HG03575 (cell line): ENCODE measurements at regions not wholly inside any gene's neighbourhood (a gene's known extent, or its start where the extent isn't known, plus 50 kb on each side); places are given as distances from the start of the nearest gene placed in this dataset.

ENCODE experiments used
- ATAC-seq: cut with Tn5 transposase; IDR thresholded peaks from one replicate; pipeline ENCODE4 v1.9.1; 2021; ENCODE audit not compliant: unreplicated experiment, insufficient number of reproducible peaks, low FRiP score; ENCODE audit errors: extremely low read depth

DNA sequence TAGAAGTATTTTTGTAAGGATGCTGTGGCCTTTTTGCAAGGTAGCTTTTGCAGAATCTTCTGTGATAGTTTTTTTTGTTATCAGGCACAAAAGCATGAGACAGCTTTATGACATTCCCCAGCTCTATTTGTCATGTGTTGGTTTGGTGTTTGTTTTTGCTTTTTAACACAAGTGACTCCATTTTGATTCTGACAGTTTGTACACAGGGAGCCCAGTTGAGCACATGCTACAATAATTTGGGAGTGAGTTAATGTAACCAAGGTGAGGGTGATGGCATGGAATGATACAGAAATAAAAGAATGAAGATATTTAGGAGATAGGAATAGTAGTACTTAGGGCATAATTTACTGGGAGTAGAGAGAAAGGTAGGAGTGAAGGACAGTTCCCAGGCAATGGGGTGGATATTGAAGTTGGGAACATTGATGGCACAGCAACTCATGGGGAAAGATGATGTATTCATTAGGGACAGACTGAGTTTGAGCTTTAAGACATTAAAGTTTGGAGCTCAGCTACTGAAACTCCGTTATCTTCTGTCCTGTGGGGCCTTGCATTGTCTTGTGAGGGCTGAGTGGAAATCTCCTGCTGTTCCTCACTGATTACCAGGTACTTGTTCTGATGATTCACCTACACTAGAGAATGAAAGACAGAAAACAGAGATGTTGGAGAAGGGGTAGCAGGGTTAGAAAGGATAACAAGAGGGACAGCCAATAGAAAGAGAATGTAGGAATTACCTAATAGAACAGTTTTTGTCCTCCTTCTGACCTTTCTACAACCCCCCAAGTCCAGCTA lies 88.3 kb upstream of the CCDC112 start:
- ATAC-seq: no peak

DNA sequence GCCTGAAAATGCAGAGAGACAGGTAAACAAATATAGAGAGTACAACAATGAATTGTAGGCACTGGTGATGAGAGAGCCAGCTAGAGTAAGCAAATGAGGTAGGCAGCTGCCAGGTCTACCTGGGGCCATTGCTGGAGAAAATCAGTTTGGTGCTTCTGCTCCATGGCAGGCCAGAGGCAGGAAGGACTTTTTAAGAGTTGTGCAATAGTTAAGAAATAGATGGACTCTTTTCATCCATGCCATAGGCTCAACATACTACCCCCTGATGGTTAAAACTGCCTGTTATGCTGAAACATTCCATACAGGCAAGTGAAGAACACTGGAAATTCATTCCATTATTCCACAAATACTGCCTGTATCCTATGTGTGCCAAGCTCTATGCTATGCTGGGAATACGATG lies 86.5 kb upstream of the CCDC112 start:
- no peak for ATAC-seq

DNA sequence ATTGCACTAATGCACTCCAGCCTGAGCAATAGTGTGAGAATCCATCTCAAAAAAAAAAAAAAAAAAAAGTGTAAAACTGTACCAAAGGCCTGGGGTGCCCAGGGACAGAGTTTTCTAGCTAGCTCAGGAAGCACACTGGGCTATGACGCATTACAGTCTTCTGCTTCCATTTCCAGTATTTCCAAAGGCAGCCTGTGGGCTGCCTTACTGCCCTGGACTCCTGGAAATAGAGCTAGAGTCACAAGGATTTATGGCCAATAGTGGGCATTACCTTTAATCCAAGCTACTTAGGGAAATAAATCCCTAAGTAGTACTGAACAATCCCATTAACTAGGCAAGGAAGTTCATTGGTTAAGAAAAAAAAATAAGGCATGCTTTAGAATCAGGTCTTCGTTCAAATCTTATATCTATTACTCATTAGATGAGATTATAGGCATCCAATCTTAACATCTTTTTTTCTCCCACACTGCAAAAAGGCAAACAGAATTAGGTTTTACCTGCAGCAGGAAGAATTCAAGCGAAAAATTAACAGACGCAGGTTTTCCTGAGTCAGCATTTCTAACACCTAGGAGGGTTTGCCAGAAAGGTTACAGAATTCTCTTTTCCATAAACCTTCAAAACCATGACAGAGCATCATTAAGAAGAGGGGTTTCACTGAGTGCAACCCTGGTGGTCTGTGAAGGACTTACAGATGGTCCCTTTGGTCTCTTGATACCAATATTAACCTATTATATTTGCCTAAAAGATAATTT lies 85.6 kb upstream of the CCDC112 start:
- no peak for ATAC-seq

DNA sequence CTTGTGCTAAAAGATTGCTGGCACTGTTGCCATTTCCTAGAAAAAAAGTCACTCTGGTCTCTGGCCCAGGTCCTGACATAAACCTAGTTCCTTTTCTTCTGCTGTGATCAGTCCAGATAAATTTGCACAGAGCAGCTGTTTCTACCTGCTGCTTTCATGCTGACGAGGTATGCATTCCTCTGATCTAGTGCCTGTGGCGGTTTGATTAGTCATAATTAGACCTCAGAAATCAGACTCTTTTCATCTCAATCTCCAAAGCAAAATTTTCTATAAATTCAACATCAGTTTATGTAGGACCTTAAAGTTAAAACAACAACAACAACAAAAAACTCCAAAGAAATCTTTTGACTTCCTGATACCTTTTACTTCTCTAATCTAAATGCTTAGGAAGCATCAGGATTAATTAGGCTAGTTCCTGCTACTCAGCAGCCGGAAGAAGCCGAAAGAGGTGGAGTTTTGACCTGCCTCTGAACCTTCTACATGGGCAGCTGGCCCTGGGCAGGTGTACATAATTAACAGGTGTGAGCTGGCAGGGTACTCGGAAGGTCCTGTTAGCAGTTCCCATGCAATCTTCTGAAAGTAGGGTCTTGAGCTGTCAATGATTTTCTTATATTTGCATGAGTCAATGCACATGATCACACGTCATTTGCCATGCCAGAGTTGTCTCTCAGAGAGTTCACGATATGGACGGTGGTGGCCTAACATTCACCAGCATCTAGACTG lies 83.3 kb upstream of the CCDC112 start:
- ATAC-seq: peak; percentile 30

DNA sequence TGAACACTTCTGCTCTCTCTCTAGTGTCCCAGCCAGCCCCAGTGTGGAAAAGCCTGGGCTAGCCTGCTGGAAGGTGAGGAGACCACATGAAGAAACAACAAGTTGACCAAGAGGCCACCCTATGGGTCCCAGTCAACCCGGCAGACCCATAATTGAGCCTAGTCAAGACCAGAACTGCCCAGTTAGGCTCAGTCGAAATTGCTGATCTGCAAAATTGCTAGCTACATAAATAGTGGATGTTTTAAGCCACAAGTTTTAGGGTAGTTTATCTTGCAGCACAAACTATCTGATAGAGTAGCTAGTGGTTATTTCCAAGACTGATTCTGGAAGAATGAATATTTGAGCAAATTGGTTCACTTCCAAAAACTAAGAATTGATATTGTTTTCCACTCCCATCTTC lies 82.3 kb upstream of the CCDC112 start:
- no peak for ATAC-seq

DNA sequence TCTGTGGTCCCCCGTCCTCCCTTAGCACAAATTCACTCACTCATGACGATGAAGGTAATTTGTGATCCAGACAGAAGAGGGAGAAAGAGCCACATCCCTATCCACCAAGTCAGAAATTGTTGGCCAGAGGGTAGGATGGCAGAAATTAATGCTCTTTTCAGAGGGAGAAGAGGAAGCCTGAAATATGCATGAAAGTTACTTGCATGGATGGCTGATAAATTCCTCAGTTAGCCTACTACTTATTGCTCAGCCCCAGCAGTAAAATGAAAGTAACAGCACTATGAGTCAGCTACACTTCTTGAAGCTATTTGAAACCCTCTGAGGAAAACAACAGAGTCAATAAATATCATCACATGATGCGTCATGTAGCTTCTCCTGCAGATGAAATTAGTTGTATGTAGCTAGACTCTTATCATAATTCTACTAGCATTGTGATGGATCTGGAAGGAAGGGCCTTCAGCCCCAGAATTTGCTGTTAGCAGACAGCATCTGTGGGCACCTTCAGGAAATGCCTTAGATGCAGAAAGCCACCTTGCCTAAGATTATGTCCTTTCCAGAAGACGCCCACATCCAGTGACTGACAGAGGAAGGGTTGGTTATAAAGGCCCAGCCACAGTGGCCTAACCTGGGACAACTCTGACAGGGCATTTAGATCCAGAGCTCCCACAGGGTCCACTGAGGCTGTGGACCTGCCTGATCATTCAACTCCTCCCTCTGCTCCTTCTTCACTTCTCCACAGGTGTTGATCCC lies 81.2 kb upstream of the CCDC112 start:
- peak; percentile 73 for ATAC-seq

DNA sequence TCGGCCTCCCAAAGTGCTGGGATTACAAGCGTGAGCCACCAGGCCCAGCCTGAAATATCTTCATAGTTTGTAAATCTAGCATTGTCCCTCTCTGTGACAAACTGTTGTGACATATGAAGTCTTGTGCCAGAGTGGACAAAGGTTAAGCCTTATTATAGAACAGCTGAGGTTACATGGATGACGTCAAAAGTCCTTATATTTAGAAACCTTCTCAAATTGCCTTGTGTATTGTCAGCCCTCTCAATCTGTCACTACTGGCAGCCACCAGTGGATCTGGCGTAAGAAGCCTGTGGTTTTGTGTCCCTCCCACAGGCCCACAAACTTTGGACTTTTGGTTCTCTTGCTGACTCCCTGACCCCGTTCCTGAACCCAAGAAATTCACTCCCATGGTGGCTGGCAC lies 79.4 kb upstream of the CCDC112 start:
- no peak for ATAC-seq

DNA sequence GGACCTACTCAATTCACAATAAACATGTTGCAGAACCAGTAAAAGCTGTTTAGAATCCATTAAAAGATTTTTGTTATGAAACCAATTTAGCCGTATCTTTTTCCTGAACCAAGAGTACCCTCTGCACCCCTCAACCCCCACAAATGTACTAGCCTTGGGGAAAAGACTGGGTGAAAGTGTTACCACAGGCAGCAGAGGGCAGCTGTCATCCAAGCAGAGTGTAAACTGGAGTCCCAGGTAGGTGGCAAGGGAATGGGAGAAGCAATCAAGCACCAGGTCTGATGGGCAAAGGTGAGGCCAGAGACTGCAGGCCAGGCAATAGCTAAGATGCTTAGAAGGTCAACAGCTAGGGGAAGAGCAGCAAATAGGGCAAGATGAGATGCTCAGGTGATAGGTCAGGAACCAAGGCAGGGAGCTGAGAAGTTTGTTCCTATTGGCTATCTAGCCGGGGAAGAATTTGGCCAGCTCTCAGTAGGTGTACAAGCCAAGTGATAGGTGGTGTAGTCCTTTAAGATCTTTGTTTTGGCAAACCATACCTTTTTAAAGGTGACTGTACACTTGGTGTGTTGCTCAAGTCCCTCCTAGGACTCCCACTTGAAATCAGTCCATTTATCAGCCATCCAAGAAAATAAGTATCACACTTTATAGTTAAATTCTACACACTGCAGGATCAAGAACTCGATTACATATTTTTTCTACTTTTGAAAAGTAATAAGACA lies 77.8 kb upstream of the CCDC112 start:
- ATAC-seq: no peak

DNA sequence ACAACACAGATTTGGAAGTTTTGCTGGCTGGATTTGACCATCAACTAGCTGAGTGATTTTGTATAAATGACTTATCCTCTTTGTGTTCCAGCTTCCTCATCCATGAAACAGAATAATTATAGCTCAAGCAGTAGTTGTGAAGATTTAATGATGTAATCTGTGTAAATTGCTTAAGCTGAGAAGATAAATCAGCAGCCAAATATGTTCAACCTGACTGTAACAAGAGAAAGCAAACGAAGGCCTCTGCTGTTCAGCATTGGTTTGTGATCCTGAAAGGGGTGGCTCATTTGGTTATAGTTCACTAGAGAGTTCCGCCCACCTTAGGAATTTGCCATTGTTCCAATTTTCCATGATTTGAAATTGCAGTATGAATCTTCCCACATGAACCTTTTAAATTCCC lies 75.7 kb upstream of the CCDC112 start:
- ATAC-seq: no peak

DNA sequence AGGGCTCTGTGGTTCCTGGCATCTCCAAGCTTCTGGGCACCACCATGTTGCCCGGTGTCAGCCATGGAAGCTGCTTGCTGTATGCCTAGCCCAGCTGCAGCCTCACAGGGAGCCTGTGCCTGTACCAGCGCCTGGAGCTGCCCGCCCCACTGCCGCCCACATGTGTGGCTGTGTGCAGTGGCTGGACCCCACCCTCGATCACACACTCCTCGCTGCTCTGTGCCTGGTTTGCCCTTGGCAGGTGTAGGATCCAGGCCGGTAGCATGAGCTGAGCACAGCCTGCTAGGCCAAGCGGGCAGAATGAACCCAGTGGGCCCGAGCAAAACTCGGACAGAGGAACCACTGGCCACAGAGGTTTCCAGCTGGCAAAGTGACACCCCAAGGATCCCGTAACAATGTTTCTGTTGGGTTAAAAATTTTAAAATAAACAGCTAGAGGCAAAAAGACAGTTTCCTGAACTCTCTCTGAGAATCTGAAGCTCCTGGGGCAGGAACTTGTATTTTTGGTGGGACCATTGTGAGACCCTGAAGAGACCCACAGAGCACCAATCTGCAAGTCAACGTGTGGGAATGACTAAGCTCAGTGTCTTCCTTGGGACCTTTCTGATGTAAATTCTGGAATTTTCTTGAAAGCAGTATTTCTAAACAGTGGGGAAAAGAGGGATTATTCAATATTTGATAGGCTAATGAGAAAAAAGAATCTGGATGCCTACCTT lies 73.1 kb upstream of the CCDC112 start:
- ATAC-seq: no peak

DNA sequence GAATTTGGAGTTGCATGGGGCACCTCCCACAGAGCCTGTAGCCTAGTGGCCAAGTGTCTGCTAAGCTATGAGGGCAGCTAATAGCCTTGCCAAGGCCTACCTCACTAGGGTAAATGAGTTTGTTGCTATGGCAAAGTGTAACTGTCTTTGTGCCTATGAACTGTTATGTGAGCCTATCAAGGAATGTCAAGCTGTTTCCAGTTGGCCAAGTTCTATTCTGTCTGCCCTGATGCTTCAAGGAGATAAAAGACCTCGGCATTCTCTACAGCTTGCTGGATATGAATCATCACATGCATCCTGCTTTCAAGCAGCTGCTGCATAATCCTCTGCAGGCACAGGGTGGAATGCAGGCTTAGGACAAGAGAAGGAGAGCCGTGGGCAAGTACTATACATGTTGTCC lies 69.8 kb upstream of the CCDC112 start:
- ATAC-seq: no peak

DNA sequence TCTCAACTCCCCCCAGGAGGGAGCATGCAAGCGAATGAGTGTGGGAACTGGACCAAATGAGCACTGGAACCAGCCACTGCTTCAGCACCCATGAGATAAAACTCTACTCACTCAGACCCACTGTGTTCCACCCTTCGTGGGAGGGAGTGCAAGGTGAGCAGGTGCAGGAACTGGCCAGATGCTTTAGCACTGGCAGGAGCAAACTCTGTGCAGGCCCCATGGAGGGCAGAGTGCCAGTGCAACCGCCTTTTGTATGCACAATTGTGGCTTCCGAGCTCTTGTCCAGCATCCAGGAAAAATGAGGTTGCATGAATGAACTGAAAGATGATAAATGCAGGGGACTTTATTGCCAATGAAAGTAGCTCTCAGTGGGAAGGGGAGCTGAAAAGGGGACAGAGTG lies 67.4 kb upstream of the CCDC112 start:
- no peak for ATAC-seq

DNA sequence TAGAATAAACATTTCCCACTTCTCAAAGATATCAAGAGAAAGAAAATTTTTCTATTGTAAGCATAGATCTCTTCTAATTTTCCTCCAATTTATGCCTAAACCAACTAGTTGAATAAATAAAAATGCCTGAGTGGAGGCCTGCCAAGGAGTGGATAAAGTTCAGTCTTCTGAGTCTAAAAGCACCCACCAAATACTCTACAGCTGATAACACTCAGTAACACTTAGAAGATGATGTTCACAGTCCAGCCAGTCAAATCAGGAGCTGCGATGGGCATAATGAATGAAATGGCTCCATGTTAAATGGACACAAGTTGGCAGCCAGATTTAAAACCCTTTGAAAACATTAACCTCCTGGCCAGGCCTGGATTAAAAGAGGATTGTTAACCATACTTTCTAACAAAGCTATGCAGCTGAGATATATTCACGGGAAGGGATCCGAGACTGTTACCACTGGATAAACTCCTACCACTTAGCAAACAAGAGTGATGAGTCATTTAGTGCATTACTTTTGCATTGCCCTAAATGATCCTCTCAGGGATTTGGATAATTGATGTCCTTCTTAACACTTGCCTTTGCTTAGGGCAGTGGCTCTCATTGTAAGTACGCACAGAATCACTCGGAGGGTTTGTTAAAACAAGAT lies 63.7 kb upstream of the CCDC112 start:
- ATAC-seq: no peak

DNA sequence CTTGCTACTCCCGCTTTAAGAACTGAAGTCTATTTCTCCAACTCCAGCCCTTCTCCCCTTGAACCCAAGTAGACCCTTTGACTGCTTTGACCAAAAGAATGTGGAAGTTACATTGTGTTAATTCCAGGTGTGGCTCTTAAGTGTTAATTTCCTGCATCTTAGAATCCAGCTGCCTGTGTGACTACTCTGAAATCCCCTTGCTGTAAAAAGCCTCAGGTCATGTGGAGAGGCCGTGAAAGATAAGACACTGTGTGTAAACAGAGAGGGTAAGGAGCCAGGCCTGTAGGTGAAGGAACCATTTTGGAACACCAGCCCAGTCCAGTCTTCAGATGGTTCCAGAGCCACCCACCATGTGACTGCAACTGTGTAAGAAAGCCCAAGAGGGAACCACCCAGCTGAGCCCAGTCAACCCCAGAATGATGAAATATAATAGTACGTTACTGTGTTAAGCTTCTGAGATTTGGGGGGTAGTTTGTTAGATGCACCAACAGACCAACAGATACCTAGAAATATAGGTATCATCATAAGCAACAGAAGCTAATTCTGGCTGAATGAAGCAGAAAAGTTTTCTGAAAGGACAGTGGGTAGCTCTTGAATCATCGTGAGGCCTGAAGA lies 59.4 kb upstream of the CCDC112 start:
- ATAC-seq: no peak

DNA sequence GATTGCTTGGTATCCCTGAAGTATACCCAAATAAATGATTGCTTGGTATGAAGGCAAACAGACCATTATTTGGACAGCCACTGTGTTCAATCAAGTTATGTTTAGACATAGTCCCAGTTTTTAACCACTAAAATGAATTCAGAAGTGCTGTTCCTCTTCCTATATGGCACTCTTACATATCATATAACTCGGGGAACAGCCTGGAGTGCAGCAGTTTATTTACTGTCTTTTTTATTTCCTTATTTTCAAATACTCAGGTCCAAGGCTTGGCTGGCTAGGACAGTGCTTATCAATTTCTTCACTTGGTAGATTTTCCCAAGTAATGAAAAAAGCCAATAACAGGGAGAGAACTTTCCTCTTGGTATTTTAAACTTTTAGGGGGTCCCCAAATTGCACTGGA lies 58.6 kb upstream of the CCDC112 start:
- no peak for ATAC-seq

DNA sequence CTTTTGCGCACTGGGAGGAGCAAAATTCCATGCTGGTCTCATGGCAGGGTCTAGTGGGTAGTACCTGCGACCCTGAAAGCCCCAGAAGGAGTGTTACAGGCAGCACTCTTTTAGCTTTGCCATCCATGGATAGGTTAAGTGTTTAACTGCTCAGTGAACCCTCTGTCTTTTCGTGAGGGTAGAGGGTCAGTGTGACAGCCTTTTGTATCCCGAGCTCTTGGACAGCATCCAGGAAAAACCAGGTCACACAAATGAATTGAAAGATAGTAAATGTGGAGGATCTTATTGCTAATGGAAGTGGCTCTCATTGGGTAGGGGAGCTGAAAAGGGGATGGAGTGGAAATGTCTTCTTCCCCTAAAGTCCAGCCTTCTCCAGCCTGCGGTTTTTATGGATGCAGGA lies 57.8 kb upstream of the CCDC112 start:
- no peak for ATAC-seq

DNA sequence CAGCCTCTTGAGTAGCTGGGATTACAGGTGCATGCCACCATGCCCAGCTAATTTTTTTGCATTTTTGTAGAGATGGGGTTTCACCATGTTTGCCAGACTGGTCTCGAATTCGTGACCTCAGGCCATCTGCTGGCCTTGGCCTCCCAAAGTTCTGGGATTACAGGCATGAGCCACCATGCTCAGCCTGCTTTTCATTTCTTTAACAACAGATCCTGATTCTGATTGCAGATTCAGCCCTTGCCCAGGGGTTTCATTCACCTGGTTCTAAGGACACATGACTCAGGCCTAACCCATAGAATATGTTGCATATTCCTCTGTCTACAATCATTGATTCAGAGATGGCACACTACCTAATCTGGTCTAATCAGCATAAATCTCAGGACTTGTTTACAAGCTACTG lies 56.1 kb upstream of the CCDC112 start:
- ATAC-seq: no peak
